H7 (cell line): ENCODE measurements at regions not wholly inside any gene's neighbourhood (a gene's known extent, or its start where the extent isn't known, plus 50 kb on each side); places are given as distances from the start of the nearest gene placed in this dataset.
"Not testable (repeated sequence)": the region's sequence is repeated elsewhere in the genome, so short reads cannot be mapped to it uniquely, and the experiment has no call there.

ENCODE experiments used
- DNase-seq: peaks from one replicate; pipeline ENCODE4 v3.0.0; 2012
- H3K27me3 ChIP-seq: 2 replicates; pipeline ENCODE4 v1.6.0; 2011; ENCODE audit warnings: mild to moderate bottlenecking, low read length; ENCODE audit not compliant: control insufficient read depth, insufficient read depth
- H3K36me3 ChIP-seq: replicated peaks from 2 replicates; pipeline ENCODE4 v1.5.1; 2011; ENCODE audit warnings: low read length; ENCODE audit not compliant: control insufficient read depth, insufficient read depth
- H3K4me3 ChIP-seq: 2 replicates; pipeline ENCODE4 v1.5.1; 2011; ENCODE audit warnings: low read depth, mild to moderate bottlenecking, control low read depth, low read length, moderate library complexity; ENCODE audit not compliant: insufficient read depth

DNA sequence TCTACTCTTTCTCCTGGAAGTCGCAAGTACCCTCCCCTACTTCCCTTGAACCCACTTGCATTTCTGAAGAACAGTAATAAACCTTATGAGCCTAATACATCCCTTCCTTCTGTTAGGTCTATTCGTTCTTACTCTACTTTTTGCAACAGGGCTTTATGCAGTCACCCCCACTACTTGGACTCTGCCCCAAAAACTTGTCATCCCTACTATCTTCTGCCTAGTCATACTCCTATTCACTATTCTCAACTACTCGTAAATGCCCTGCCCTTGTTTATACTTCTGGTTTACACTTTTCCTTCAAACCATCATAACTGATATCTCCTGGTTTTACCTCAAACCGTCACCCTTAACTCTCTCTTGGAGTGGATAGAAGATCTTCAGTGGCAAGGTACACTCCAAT lies 55.2 kb upstream of the SLIT2 start:
- no peak for DNase-seq
- Histone ChIP-seq H3K36me3 (no peaks in the 10 kb centered on the region), H3K27me3 (no peaks in the 10 kb centered on the region), H3K4me3 (no peak overlapping the region)

DNA sequence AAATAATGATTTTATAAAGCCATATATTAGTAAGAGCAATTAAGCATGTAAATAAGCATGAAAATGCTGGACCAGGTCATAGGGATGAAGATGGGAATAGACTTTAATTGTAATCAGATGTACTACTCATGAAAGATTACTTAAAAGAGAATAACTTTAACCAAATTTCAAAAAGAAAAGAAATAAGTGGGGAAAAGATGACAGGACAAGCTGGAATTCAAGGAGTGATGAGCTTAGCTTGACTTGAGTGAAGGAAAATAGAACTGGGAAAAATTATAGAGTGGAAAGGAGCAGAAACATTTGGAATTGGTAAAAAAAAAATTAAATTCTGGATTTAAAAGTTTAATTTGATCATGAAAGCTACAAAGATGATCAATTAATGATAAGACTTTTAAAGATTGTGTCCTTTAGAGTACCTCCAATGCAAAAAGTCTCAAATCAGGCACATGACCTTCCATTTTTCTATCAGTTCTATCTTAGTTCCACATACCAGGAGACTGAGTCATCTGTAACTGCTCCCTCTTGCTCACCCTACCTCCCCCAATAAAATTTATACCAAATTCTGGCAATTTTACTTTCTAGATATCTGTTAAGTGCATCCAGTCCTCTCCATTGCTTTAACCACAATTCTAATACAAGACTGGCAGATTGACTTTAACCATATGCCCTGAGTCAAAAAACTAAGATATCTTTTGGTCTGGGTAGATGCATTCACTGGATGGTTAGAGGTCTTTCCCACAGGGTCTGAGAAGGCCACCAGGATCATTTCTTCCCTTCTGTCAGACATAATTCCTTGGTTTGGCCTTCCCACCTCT lies 56.4 kb upstream of the SLIT2 start:
- Histone ChIP-seq H3K27me3 (no peaks in the 10 kb centered on the region), H3K4me3 (no peak overlapping the region), H3K36me3 (no peaks in the 10 kb centered on the region)
- no peak for DNase-seq

DNA sequence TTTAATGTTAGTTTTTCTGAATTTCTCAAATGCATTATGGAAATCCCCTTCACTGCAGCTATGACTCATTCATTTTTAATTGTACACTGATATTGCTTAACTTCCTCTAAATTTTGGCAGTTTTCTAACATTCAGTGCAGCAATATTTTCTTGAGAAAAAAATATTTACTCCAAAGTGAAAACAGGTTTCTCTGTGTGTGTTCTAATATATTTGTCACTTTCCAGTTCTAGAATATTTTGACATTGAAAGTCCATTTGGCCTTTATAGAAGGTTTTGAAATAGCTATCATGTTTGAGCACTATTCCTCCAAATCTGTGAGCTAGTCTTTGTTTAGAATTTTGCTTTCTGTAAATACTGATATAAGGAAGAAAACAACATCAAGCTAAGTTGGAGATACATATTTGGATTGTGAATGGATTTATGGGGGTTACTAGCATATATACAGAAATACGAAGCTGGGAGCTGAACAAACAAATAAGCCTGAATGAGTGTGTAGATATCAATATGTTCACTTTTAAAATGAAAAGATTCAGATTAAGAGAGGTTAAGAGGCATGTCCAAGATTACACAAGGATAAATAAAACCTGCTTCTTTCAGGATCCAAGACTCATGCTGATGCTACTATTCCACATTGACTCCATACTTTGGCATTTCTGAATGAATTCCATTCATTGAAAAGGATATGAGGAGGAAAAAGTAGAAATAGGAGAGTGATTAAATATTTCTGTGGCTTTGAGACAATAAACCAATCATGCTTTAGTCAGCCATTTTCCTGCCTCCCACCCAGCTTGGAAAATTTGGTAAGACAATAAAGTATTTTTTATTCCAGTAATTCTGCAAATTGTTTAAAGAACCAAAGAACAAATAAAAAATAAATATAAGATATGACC lies 57.3 kb upstream of the SLIT2 start:
- Histone ChIP-seq H3K4me3 (no peak overlapping the region), H3K27me3 (no peaks in the 10 kb centered on the region), H3K36me3 (no peaks in the 10 kb centered on the region)
- no peak for DNase-seq

DNA sequence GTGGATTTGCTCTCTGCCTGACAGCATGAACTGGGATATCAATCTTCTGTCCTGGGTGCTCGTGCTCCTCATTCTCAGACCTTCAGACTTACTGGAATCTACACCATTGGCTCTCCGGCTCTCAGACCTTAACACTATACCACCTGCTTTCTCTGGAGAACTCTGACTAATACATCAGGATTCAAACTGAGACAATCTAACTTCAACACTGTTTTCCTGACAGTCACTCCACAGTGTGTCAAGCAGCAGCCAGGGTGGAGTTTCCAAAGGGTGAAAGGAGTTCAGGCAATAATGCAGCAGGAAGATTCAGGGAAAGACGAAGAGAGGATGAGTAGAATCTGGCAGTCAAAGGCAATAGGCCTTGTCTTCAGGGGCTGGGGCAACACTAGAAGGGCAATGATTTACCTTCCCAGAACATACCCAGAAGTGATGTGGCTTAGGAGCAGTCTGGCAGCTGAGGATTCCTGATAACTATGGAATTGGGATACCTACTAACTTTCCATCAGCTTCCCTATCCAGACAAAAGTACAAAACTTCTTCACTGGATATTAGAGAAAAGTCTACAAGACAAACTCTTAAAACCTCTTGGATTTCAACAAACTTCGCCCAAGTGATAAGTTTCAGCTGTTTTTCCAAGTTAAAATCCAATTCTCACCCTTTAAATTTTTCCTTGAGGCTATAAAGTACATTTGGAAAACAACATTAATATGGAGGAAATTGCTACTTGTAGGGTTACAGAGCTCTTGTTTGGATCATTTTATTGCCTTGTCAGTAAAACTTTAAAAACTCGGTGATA lies 58.4 kb upstream of the SLIT2 start:
- Histone ChIP-seq H3K36me3 (no peaks in the 10 kb centered on the region), H3K27me3 (no peaks in the 10 kb centered on the region), H3K4me3 (no peak overlapping the region)
- DNase-seq, result no peak

DNA sequence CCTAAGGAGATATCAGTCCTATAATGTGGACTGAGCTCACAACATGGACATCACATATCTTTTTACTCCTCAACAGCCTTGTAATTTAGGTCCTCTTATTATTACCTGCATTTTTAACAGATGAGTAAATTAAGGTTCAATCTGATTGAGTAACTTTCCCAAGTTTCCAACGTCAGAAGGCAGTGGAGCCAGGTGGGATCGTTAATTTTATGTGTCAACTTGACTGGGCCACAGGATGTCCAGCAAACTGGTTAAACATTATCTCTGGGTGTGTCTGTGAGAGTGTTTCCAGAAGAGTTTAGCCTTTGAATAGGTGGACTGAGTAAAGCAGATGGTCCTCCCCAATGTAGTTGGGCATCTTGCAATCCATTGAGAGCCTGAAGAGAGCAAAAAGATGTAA lies 59.0 kb upstream of the SLIT2 start:
- Histone ChIP-seq H3K4me3 (no peak overlapping the region), H3K36me3 (no peaks in the 10 kb centered on the region), H3K27me3 (no peaks in the 10 kb centered on the region)
- no peak for DNase-seq

DNA sequence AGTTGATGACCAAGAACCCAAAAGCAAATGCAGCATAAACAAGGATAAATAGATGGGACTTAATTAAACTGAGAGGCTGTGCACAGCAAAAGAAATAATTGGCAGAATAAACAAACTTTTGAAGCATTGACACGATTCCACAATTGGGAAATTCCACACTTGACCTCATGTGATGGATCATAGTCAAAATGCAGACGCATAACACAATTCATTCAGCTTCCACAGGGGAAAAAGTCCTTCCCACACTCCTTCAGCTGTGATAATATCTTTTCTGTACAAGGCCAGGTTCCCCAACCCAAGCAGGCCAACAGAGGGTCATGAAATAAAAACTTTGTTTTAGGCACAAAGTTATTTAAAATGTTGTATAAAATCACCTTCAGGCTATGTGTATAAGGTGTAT lies 66.6 kb upstream of the SLIT2 start:
- no peak for DNase-seq
- no peaks in the 10 kb centered on the region for H3K27me3 ChIP-seq
- H3K36me3 ChIP-seq, result no peaks in the 10 kb centered on the region
- no peak overlapping the region for H3K4me3 ChIP-seq

DNA sequence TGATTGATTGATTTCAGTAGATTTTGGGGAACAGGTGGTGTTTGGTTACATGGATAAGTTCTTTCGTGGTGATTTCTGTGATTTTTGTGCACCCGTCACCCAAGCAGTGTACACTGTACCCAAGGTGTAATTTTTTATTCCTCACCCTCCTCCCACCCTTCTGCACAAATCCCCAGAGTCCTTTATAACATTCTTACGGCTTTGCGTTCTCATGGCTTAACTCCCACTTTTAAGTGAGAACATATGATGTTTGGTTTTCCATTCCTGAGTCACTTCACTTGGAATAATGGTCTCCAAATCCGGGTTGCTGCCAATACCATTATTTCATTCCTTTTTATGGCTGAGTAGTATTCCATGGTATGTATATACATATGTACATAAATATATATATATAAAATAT lies 68.6 kb upstream of the SLIT2 start:
- H3K36me3 ChIP-seq, H3K27me3 ChIP-seq, DNase-seq, H3K4me3 ChIP-seq: not testable (repeated sequence)

DNA sequence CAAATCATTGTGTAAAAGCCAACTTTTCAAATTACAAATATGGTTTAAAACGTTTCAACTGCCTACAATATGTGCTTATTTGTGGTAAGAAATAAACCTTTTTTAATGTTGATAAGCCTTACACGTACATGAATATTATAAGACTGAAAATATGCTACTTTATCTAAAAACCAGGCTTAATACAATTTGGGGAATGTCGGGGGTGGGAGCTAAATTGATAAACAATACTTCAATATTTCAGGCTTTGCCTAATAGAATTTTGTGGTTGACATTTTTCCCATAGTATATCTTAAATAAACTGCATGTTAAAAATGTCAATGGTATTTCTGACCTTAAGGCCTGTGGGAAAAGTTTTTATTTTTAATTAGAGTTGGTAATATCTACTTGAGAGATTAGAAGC lies 69.8 kb upstream of the SLIT2 start:
- no peak for DNase-seq
- Histone ChIP-seq H3K27me3 (no peaks in the 10 kb centered on the region), H3K4me3 (no peak overlapping the region), H3K36me3 (no peaks in the 10 kb centered on the region)

DNA sequence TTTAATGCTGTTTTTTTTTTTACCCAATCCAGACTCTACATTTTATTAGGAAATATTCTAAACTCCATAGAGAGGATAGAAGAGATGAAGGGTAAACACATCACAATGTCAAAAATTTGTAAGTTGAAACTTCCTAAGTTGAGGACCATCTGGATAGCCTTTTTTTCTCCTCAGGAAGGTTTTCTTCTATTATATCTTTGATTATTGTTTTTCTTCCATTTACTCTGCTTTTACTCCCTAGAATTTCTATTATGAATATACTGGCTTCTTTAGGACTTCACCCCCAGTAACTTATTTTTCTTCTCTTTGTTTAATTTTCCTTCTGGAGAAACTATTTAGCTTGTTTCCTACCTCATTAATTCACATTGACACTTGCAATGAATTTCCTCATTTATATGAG lies 71.2 kb upstream of the SLIT2 start:
- no peak for DNase-seq
- no peaks in the 10 kb centered on the region for H3K27me3 ChIP-seq
- H3K36me3 ChIP-seq, result no peaks in the 10 kb centered on the region
- H3K4me3 ChIP-seq, result no peak overlapping the region

DNA sequence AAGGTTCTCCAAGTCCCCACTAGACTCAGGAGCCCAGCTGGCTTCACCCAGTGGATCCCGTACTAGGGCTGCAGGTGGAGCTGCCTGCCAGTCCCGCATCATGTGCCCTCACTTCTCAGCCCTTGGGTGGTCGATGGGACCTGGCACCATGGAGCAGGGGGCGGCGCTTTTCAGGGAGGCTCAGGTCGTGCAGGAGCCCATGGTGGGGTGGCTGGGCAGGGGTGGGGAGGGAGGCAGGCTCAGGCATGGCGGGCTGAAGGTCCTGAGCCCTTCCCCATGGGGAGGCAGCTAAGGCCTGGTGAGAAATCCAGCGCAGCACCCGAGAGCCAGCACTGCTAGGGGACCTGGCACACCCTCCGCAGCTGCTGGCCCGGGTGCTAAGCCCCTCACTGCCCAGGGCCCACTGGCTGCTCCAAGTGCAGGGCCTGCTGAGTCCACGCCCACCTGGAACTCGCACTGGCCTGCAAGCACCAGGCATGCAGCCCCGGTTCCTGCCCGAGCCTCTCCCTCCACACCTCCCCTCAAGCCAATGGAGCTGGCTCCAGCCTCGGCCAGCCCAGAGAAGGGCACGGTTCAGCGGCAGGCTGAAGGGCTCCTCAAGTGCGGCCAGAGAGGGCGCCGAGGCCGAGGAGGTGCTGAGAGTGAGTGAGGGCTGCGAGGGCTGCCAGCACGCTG lies 72.7 kb upstream of the SLIT2 start:
- Histone ChIP-seq H3K36me3 (no peaks in the 10 kb centered on the region), H3K4me3 (no peak overlapping the region), H3K27me3 (no peaks in the 10 kb centered on the region)
- no peak for DNase-seq

DNA sequence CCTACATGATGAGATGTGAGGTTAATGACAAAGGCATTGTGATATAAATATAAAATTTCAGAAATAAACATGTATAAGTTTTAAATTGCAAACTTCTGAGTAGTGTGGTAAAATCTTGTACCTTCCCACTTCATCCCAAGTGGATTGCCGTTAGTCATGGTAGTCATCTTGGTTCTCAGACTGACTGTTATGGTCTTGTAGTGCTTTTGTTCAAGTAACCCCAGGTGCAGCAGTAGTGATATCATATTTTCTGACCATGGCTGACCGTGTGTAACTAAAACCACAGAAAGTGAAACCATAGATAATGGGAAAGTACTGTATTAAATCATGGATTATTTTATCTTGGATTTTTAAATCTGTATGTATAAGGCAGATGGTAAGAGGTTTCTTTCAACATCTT lies 74.8 kb upstream of the SLIT2 start:
- no peak for DNase-seq
- no peaks in the 10 kb centered on the region for H3K27me3 ChIP-seq
- no peaks in the 10 kb centered on the region for H3K36me3 ChIP-seq

DNA sequence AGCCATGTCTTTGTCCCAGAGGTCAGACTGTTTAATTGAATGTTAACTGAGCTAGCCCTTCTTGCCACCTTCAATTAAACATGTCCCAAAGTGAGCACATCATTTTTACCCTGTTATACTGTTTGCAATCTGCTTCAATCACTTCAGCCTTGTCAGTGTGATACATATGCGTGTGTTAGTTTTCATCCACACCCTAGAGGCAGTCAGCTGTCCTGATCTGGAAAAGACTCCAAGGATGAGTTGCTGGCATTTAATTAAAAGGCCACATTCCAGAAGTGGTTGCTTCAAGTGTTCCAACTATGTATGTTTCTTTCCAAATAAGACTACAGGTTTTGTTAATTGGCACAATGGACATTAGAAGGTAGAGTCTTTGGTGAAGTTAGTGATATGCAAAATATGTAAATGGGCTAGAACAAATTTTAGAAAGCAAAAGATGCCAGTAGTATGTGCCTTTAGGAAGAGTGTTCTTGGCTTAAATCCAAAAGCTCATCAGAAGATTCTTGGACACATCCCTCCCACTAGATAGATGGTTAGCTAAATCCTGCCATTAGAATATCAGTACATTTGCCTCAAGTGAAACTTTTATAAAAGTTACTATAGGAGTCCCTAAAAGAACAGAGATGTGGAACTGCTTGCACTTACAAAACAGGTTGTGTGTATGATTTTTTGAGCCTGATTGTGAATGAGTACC lies 79.5 kb upstream of the SLIT2 start:
- Histone ChIP-seq H3K4me3 (no peak overlapping the region), H3K27me3 (no peaks in the 10 kb centered on the region), H3K36me3 (no peaks in the 10 kb centered on the region)
- no peak for DNase-seq

More for the DNA sequence above, 74.8 kb upstream of the SLIT2 start:
- H3K4me3 ChIP-seq, result no peak overlapping the region

DNA sequence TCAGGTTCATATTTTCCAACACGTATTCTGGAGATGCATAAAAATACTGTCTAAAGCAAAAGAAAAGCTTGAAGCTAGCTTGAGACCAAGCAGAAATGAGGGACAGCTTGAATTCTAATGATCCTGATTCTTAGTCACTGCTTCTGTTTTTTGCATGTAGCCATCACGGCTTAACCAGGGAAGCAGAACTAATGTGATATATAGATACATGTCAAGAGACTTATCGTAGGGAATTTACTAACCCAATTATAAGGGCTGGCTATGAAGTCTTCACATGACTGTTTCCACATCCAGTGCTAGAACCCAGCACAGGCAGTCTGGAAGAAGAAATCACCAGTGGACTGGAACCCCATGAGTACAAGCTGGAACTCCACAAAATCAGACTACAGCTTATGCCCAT lies 85.2 kb upstream of the SLIT2 start:
- Histone ChIP-seq H3K36me3 (no peaks in the 10 kb centered on the region), H3K27me3 (no peaks in the 10 kb centered on the region), H3K4me3 (no peak overlapping the region)
- DNase-seq, result no peak

DNA sequence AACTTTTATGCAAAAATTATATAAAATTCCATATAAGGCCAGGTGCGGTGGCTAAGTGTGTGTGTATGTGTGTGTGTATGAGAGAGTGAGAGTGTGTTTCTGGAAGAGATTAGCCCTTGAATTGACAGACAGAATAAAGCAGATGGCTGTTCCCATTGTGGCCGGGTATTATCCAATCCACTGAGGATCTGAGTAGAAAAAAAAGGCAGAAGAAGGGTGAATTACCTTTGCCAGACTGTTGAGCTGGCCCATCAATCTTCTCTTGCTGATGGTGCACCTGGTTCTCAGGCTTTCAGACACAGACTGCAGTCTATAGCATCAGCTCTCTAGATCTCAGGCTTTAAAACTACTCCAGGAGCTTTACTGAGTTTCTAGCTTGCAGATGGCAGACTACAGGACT lies 92.2 kb upstream of the SLIT2 start:
- Histone ChIP-seq H3K27me3 (no peaks in the 10 kb centered on the region), H3K36me3 (no peaks in the 10 kb centered on the region)
- no peak for DNase-seq

More for the DNA sequence above, 92.2 kb upstream of the SLIT2 start:
- H3K4me3 ChIP-seq, result no peak overlapping the region
